Putamen (tissue), 1 donor: ENCODE measurements at regions not wholly inside any gene's neighbourhood (a gene's known extent, or its start where the extent isn't known, plus 50 kb on each side); places are given as distances from the start of the nearest gene placed in this dataset.

ENCODE experiments used
- DNase-seq: peaks from one replicate; pipeline ENCODE4 v3.0.0-alpha.2; 2016; ENCODE audit warnings: low spot score

DNA sequence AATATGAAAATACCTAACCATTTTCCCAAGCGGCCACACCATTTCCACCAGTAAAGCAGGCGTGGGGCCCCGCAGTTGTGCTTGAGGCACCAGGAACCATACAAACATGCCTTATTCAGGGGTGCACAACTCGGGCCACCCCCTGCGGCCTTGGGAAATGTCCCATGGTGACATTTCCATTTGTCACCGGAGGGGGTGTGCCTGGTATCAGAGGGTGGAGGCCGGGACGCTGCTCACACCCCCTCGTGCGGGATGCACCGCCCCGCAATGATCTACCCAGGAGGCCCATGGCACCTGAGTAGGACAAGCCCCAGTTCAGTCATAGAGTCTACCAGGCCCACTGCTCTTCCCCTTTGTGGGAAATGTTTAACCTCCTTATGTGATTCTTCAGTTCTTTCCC is 218.8 kb downstream of the TEX29 start:
- DNase-seq, result no peak

DNA sequence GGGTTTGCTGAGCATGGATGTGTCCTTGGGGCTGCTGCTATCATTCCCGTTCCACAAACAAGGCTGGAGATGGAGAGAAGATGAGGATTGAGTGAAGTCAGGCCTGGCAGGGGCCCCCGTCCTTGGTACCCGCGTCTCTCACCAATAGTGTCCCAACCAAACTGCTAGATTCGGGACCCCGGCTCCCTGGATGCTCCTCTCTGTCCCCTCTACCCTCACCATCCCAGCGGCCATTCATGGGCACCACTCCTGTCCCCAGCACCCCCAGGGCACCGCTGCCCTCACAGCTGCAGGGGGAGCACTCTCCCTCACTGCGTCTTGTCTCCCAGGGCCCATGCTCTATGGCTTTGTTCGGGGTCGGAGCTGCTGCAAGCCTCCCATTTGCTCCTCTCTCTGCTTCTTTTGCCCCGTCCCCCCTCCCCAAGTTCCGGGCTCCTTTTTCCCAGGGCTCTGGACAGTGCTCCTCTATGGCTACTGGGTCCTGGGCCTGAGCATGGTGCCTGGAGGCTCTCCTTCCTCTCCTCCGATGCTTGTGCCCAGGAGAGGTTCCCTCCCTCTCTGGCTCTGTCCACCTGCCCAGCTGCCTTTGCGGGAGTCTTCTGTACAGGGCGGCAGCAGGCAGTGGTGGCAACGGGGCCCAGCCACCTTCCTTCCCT is 219.5 kb downstream of the TEX29 start:
- DNase-seq, result no peak

DNA sequence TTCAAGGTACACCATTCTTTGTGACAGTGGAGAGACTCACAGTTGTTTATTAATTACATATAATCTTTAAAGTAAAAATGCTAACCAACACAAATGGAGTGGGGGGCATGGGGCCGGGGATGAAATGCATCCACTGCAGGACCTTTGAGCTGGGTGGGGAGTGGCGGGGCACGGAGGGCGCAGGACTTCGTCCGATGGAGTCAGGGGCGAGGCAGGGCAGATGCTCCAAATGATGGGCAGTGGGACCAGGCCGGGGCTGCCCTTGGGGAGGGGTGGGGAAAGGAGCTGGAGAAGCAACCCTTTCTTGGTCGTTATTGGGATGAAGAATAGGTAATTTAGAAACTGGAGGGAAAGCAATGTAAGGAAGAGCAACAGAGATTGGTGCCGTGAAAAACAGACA is 220.0 kb downstream of the TEX29 start:
- DNase-seq, result no peak

DNA sequence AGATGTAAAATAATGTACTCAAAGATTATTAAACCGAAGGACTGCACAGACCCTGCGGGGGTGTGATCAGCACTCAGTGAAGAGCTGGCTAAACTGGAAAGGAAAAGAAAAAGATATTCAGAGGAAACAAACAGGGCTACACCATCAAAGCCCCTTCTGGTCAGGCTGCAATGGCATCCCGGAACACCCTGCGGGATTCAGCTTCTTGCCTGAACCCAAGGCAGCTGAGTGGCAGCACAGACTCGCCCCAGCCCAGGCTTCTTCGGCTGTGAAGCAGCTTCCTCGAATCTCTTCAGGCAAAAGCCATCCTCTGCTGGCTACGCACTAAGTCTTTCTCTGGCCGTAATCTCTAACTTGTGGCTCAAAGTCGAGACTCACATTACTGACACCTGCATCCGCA is 220.9 kb downstream of the TEX29 start:
- DNase-seq, result no peak

DNA sequence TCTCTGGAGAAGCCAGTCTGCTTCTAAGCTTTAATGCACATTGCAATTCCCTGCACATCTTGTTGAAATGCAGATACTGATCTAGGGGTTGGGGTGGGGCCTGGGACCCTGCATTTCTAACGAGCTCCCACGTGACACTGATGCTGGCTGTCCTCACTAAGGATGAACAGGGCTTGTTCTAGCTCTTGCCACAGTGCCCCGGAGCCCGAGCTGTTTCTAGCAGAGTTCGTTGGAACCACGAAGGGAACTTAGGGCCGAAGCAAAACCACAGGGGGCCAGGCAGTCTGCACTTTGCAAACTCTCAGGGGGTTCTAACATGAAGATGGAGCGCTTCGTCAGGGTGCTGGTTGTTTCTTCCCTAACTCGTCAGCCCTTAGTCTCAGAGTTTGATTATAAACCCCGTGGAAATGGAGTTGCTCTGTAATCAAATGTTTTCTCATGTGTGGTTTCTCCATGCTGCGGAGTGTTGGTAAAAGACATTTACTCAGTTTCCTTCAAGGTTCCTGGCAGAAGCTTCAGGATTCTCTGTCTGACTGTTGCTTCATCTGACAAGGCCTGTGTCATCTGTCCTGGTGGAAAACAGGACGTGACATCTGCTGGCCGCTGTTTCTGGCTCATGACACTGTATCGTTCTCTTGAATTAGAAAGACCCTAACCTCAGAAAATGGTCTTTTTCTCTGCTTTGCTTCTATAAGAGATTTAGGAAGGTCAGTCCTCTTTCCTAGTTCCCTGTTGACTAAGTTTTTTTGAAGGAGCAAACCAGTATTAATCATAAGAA is 221.5 kb downstream of the TEX29 start:
- DNase-seq, result no peak

DNA sequence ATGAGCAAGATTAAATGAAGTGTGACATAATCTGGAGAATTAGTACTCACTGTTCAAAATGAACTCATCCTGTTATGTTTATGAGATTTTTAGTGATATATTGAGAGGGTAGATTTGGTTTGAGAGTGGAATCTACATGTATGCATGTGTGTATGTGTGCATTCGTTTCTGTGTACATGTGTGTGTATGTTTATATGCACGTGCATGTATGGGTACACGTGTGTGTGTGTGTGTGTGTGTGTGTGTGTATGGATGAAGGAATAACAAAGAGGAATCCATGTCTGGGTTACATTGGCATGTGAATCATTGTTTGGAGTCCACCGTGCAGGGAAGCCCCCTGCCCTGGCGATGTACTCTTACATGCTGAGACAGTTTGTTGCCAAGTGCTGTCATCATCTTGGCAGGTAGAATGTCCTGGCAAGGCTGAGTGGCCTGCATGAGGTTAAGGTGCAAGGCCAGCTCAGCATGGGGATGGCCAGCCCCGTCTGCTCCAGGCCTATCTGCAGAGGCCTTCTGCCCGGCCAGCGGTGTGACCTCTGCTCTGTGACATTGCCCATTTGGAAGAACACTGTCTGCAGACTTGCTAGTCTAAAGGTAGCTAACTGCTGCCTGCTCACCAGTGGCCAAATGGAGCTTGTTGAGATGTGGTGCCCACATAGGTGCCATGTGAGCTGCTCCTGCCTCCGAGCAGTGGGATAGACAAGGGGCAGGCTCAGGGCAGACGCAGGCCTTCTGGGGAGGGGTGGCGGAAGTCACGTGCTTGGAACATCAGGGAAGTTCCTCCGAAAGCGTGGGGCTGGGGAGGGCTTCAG is 222.3 kb downstream of the TEX29 start:
- DNase-seq, result no peak

DNA sequence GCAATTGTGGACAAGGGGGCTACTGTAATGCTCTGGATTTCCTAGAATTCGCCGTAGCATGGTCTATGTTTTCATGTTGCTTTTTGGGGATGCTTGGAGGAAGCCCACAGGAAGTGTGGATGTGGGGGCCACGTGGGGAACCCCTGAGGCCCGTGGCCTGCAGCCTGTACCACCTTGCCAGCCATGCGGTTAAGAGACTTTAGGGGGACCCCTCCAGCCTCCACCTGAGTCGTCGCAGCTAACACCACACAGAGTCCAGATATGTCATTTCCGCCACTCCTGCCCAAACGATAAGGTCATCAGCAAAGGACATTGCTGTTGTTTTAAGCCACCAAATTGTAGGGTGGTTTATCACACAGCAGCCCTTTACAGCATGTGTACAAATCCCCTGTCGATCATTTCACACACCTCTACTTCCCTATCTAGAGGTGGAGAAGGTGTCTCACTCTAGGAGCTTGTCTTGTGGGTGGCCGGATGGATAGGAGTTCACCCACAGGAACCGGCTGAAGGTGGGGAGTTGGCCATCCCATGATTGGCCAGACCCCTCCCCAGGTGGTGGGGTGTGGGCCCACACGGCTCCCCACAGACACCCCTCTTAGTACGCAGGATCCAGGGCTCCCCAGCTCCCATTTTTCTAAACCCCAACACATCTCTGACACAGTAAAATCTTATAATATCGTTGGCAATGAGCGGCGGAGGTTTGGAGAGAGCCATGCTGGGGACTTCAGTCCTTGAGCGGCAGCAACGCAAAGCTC is 226.7 kb downstream of the TEX29 start:
- no peak for DNase-seq

DNA sequence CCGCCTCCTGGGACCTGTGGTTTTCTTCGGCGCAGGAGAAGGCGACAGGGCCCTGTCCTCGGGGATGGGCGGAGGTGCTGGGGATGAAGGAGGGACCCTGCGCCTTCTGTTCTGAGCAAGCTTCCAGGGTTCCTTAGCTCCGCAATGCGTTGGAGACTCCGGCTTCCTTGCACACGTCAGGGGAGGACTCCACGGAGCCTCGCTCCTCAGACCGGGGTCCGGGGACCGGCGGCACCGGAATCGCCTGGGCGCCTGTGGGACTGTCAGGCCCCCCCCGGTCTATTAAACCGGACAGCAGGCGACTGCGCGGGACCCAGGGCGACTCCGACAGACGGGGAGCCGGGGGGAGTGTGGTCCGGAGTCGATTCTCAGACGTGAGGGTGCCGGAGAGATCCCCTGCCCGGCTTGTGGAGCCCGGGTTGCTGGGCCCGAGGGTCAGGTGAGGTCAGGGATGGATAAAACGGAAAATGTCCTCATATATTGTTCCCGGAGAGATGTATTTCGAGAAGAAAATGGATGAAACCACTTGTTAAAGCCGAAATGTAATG is 227.4 kb downstream of the TEX29 start:
- no peak for DNase-seq

DNA sequence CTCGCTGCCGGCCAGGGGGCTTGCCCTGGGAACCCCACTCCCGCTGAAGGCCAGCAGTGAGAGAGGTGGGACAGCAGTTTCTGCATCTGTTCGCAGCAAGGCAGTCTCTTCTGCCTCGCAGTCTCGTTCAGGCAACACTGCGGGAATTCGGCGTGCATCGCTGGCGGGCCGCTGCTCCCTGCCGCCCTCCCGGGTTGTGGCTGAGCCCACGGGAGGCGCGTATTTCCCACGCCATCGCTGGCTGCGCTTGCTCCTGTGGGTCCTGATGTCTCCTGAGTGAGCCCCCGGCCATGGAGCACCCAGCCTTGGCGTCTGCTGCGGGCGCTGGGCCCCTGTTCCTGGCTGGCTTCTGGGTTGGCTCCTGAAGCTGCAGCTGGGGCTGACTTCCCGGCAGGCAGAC is 227.9 kb downstream of the TEX29 start:
- no peak for DNase-seq

DNA sequence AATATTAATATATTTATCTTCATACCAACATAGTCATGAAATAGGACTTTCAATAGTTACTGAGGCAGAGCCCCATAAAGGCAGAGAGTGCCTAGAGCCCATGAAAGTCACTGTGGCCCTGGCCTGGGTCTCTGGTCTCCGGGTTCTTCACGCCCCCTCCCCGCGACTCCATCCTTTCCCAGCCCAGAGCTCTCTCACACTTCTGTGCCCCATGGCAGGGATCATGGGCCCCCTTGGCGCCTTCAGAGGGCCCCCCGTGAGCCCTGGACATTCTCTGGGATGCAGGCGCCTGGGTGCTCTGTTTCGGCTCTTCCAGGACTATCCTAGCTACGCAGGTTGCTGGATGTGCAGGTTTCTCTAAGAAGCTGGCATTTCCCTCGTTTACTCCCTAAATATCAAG is 228.4 kb downstream of the TEX29 start:
- DNase-seq, result no peak

DNA sequence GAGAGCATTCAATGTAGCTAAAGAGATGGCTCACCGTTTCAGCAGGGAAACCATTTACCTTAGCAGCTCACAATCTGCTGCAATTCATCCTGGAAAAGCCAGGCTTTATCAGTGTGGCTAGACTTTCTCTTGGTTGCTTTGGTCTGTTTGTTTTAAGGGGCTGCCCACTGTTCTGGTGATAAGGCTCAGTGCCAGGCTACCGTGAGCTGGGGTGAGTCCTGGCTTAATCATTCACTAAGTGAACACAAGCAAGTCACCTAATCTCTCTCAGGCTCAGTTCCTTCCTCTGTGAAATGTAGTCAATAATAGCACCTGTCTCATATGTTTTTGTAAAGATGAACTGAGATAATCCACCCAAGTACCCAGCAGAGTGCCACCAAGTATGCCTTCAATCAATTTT is 229.0 kb downstream of the TEX29 start:
- no peak for DNase-seq

DNA sequence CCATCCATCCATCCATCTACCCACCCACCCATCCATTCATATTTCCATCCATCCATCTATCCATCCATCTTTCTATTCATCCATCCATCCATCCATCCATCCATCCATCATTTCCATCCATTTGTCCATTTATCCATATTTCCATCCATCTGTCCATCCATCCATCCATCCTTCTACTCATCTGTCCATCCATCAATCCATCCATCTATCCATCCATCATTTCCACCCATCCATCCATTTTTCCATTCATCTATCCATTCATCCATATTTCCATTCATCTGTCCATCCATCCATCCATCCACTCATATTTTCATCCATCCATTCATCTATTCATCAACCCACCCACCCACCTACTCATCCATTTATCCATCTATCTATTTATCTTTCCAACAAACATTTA is 229.6 kb downstream of the TEX29 start:
- DNase-seq, result no peak

DNA sequence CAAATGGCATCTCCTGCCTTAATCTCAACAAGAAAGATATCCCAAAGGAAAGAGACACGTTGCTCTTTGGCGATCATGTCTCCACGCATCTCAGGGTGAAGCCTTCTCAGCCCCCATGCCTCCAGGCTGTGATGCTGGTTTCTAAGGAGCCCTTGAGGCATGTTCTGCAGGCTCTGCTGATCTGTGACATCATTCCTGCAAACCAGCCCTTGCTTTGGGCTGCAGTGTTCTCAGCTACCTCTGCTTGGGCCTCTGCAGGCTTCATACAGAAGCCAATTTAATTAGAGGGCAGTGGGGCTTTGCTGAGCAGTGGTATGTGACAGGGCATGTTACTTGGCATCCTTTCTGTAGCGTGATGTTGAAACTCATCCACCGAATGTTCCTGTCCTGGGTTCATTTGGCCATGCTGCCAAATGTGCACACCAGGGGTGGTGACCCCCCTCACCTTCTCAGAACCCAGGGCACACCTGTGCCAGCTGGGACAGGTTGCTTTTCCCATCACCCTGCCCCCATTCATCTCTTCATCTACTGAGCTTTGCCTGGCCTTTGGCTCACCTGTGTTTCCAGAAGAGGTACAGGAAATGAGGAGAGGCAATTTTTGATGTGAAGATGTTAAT is 230.9 kb downstream of the TEX29 start:
- no peak for DNase-seq

DNA sequence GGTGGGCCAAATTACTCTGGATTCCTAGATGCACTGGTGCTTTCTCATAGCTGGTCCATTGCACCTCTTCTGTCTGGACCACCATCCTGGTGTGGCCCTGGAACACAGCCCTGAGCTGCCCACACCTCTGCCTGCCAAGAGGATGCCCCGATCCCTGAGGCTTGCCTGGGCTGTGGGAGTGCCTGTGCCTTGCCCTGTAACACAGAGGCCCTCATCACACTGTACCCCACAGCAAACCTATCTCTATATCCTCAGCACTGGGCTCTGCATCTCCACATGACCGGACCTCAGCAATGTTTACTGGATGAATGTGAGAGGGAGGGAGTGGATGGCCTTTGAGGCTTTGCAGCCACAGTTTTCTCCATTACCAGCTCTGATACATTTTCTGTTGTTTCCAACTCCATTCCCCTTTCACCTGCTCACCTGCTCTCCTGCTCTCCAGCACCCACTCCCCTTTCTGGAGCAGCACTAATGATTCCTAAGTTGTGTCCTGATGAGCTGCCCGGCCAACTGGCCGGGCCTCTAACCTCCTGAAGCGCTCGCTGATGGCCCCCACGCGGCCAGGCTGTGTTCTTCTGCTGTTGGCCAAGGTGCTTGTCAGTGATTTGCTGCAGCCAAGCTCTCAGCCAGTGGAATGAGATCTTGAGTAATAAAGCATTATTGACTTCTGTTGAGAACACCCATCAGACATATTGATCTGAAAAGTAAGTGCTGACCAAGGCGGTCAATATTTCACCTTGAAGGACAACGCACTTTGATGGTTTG is 232.6 kb downstream of the TEX29 start:
- no peak for DNase-seq

DNA sequence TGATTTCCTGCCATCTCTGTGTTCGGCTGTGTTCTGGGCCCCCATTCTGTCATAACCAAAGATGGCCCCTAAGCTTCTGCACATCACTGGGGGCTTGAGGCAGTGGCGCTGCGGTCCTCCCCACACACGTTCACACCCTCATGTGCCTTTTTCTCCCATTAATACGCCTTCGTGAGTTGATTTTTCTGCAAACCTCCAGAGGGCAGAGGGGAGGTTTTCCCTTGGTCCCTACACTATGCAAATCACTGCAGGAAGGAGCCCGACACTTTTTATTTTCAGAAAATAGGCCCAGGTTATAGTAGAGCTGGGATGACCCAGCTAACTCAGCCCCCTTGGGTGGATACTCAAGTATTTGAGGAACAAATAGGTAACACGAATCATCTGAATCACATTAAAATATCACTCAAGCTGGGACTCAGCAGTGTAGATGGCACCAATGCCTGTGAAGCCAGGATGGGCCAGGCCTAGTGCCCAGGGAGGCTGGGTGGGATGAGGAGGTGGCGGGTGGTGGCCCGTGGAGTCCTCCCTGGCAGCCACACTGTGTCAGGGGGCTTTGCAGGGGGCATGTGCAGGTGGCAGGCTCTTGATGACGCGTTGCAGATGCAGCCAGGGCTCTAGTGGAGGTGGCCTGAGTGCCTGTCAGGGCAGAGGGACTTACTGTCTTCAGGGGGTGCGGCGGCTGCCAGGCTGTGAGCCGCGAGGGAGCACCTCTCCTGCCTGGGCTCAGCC is 234.3 kb downstream of the TEX29 start:
- DNase-seq, result no peak

DNA sequence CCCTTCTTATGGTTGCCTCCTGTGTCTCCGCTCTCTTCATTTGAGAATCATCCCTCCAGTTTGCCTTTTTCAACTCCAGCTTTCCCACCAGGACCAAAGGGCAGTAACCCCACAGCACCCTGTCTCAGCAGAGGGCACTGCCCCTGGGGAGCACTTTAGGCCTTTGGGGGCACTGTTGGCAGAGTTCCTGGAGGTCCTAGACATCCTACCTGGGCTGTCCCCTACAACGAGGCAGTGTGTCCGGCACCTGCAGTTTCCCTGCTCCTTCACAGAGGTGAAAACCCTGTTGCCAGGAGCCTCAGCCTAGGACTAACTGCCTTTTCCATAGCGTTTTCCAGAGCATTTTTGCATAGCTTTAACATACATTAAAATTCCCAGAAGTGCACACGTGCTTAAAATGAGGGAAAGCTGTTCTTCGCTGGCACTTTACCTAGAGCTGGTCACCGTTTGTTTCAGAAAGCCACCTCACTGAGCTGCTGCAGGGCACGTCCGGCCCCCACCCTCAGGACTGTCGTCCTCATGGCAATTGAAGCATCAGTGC is 234.9 kb downstream of the TEX29 start:
- DNase-seq, result no peak

DNA sequence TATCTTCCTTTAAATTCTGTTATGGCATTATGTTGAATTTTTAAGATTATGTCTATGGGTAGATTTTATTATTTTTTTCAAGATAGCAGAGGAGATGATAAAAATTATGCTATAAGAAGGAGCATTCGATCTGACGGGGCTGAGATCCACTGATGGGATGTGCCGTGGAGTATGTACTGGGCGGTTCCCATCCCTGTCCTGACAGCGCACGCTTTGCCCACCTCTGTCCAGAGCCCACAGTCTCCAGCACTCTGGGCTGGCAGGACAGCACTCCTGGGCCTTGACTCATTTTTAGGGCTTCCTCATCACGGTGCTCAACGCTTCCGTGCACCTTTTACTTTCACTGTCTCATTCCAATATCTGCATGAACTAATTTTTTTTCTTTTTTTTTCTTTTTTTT is 235.5 kb downstream of the TEX29 start:
- no peak for DNase-seq

DNA sequence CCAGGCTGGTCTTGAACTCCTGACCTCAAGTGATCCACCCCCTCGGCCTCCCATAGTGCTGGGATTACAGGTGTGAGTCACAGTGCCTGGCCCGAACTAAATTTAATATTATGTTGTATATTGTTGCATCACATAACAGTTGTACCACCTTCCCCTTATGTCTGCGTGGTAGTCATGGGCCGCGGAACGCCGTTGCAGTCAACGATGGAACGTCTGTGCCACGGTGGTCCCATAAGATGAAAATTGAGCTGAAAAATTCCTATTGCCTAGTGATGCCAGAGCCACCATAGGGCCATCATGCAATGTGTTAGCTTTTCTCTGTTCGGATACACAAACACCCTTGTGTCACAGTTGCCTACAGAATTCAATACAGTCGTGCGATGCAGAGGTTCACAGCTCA is 236.1 kb downstream of the TEX29 start:
- DNase-seq, result no peak

DNA sequence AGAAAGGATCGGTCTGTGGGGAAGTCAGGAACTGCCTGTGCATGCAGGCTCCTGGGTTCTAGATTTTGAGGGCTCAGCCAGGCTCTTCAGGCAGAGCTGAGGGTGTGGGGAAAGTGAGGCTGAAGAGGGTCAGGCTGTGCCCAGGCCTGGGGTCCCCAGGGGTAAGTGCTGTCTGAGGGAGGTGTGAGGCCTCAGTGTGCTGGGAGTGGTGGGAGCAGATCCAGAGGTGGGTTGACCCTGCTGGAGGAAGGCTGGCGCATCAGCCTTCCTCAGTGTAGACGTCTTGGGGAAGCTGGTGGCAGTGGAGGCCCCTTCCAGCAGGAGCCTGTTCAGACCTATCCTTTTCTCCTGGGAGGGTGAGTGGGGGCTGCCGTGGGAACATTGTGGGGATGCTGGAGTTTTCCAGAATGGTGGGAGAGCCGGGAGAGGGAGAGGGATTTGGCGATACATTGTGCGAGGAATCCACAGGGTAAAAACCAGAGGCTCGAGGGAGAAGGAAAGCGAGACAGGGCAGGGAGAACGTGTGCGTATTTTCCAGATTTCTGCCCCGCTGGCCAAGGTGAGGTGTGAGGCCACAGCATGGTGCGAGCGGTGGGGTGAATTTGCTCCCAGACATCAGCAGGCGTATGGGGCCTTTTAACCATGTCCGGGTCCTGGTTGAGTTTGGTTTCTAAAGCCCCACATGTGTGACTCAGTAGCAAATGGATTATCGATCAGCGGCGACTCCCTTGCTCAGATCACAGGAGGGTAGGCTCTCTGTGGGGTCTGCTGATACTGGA is 237.7 kb downstream of the TEX29 start:
- no peak for DNase-seq
